Endodermal cell (in vitro differentiated cells): ENCODE measurements at regions not wholly inside any gene's neighbourhood (a gene's known extent, or its start where the extent isn't known, plus 50 kb on each side); places are given as distances from the start of the nearest gene placed in this dataset.

ENCODE experiments used
- DNase-seq: peaks from one replicate; pipeline ENCODE4 v3.0.0-alpha.2; 2017
- H3K27ac ChIP-seq: 2 replicates; pipeline ENCODE4 v1.5.1; 2013; ENCODE audit warnings: mild to moderate bottlenecking, low read depth, low read length, moderate library complexity
- H3K27me3 ChIP-seq: 2 replicates; pipeline ENCODE4 v1.6.1; 2013; ENCODE audit warnings: mild to moderate bottlenecking, low read length, moderate library complexity; ENCODE audit not compliant: insufficient read depth, control insufficient read depth, poor library complexity, severe bottlenecking
- H3K36me3 ChIP-seq: 2 replicates; pipeline ENCODE4 v1.7.0; 2013; ENCODE audit warnings: mild to moderate bottlenecking, low read length, moderate library complexity; ENCODE audit not compliant: control insufficient read depth, insufficient read depth
- H3K4me1 ChIP-seq: one replicate; pipeline ENCODE4 v1.7.0; 2013; ENCODE audit warnings: low read length; ENCODE audit not compliant: control insufficient read depth, insufficient read depth
- H3K4me3 ChIP-seq: 2 replicates; pipeline ENCODE4 v1.5.1; 2013; ENCODE audit warnings: mild to moderate bottlenecking, low read length, moderate library complexity
- H3K9ac ChIP-seq: 2 replicates; pipeline ENCODE4 v1.6.1; 2013; ENCODE audit warnings: mild to moderate bottlenecking, low read length, moderate library complexity; ENCODE audit not compliant: poor library complexity, severe bottlenecking; ENCODE audit errors: extremely low read depth
- H3K9me3 ChIP-seq: 2 replicates; pipeline ENCODE4 v1.6.1; 2013; ENCODE audit warnings: mild to moderate bottlenecking, low read length, moderate library complexity; ENCODE audit not compliant: control insufficient read depth
- H3K27ac Mint-ChIP-seq: 2 replicates; pipeline ENCODE4 v1.8.0; 2020; ENCODE audit warnings: mixed read lengths
- H3K27me3 Mint-ChIP-seq: 2 replicates; pipeline ENCODE4 v1.8.0; 2021; ENCODE audit warnings: mild to moderate bottlenecking, mixed read lengths; ENCODE audit not compliant: insufficient read depth
- H3K36me3 Mint-ChIP-seq: 2 replicates; pipeline ENCODE4 v1.8.0; 2020; ENCODE audit warnings: low read depth, mixed read lengths
- H3K4me1 Mint-ChIP-seq: 2 replicates; pipeline ENCODE4 v1.8.0; 2020; ENCODE audit warnings: mixed read lengths
- H3K4me3 Mint-ChIP-seq: 2 replicates; pipeline ENCODE4 v1.8.0; 2020; ENCODE audit warnings: mild to moderate bottlenecking, moderate library complexity, mixed read lengths
- H3K9me3 Mint-ChIP-seq: 2 replicates; pipeline ENCODE4 v1.8.0; 2020; ENCODE audit warnings: mild to moderate bottlenecking, mixed read lengths
- CTCF ChIP-seq: fragments of 200-600 bp; sonication (generic); conservative IDR thresholded peaks from 2 replicates; pipeline ENCODE4 v1.5.0; 2021; ENCODE audit warnings: antibody characterized with exemption, mild to moderate bottlenecking
- WGBS, 2 experiments: methylation state at CpG; one replicate each; pipeline versions ENCODE4 v1.1.5 to v1.1.7; 2013; ENCODE audit warnings: missing lambda C conversion rate in 2 of 2, mixed read lengths in 1 of 2; ENCODE audit not compliant: insufficient coverage in 1 of 2, insufficient read length in 1 of 2; 5-methylcytosine and 5-hydroxymethylcytosine counted together

GRCh38 chr2:15839426-15840124 lies 100.8 kb upstream of the MYCN start:
- Mint-ChIP-seq H3K27ac (no peak overlapping the region), H3K4me1 (no peaks in the 10 kb centered on the region), H3K27me3 (no peaks in the 10 kb centered on the region), H3K36me3 (no peaks in the 10 kb centered on the region), H3K9me3 (no peaks in the 10 kb centered on the region), H3K4me3 (no peak overlapping the region)
- 92 to 94% methylated on average over 8 to 9 of the region's 9 CpGs for WGBS, 2 experiments
- Histone ChIP-seq H3K4me3 (no peak overlapping the region), H3K9me3 (no peaks in the 10 kb centered on the region), H3K27me3 (no peaks in the 10 kb centered on the region), H3K4me1 (no peaks in the 10 kb centered on the region), H3K27ac (no peak overlapping the region), H3K36me3 (no peaks in the 10 kb centered on the region), H3K9ac (no peak overlapping the region)
- no peak for DNase-seq
- TF ChIP-seq CTCF, result no peak

DNA sequence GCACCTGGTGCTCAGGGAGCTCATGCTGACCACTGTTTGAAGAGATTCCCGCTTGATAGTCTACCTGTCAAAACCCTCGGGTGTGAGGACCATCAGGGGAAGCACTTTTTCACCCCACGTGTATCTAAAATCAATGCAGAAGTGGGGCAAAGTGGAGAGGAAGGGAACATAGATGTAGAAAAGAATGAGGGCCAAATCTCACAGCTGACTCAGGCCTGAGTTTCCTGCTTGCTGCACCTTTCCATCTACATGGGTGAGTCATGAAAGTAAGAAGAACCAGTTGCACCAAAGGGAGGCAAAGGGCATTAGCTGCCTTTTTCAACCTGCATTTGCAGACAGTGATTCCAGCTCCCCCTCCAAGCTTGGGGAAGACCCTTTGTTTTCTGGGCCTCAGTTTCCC lies 100.2 kb upstream of the MYCN start:
- no peaks in the 10 kb centered on the region for H3K9me3 ChIP-seq
- no peaks in the 10 kb centered on the region for H3K4me1 Mint-ChIP-seq
- no peak overlapping the region for H3K4me3 ChIP-seq
- H3K4me1 ChIP-seq, result no peaks in the 10 kb centered on the region
- H3K27ac Mint-ChIP-seq, result no peak overlapping the region
- DNase-seq, result no peak
- no peak overlapping the region for H3K4me3 Mint-ChIP-seq
- H3K27me3 ChIP-seq, result no peaks in the 10 kb centered on the region
- no peaks in the 10 kb centered on the region for H3K9me3 Mint-ChIP-seq
- 86 to 94% methylated on average over 3 of the region's 3 CpGs for WGBS, 2 experiments
- H3K27ac ChIP-seq, result no peak overlapping the region
- H3K36me3 Mint-ChIP-seq, result no peaks in the 10 kb centered on the region
- no peak overlapping the region for H3K9ac ChIP-seq
- TF ChIP-seq CTCF, result no peak
- H3K27me3 Mint-ChIP-seq, result no peaks in the 10 kb centered on the region
- no peaks in the 10 kb centered on the region for H3K36me3 ChIP-seq

DNA sequence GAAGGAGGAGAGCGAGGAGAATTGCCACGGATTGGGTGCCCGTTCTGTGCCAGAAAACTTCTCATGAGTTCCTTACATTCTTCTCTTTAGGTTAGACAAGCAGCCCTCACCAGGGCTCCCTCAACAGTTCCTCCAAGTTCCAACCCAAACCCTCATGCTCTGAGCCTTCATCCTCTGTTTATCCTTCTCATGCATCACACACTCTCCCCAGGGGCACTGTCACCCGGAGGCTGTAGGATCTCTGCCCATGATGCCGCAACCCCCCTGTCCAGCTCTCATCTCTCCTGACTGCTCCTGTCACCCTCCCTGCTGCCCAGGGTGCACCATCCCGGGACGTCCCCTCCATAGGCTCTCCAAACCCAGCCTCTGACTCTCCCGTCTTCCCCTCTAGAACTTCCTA lies 99.4 kb upstream of the MYCN start:
- no peak overlapping the region for H3K4me3 ChIP-seq
- no peak overlapping the region for H3K27ac ChIP-seq
- Mint-ChIP-seq H3K36me3 (no peaks in the 10 kb centered on the region), H3K27ac (no peak overlapping the region), H3K4me3 (no peak overlapping the region), H3K27me3 (no peaks in the 10 kb centered on the region), H3K9me3 (no peaks in the 10 kb centered on the region), H3K4me1 (no peaks in the 10 kb centered on the region)
- H3K9me3 ChIP-seq, result no peaks in the 10 kb centered on the region
- no peak overlapping the region for H3K9ac ChIP-seq
- no peaks in the 10 kb centered on the region for H3K4me1 ChIP-seq
- TF ChIP-seq CTCF, result no peak
- no peaks in the 10 kb centered on the region for H3K36me3 ChIP-seq
- DNase-seq, result peak; percentile 31
- WGBS, 2 experiments, result 93 to 100% methylated on average over 6 to 8 of the region's 8 CpGs
- H3K27me3 ChIP-seq, result no peaks in the 10 kb centered on the region
